Chondrocyte (in vitro differentiated cells): ENCODE measurements at regions not wholly inside any gene's neighbourhood (a gene's known extent, or its start where the extent isn't known, plus 50 kb on each side); places are given as distances from the start of the nearest gene placed in this dataset.

Source experiments
- DNase-seq: peaks from one replicate; pipeline ENCODE4 v3.0.0; 2021; ENCODE audit warnings: mixed read lengths, low spot score
- H3K27ac Mint-ChIP-seq: one replicate; pipeline ENCODE4 v1.8.0; 2021; ENCODE audit warnings: mild to moderate bottlenecking, moderate library complexity, mixed read lengths; ENCODE audit not compliant: unreplicated experiment
- H3K27me3 Mint-ChIP-seq: 2 replicates; pipeline ENCODE4 v1.8.0; 2021; ENCODE audit warnings: low read depth, mixed read lengths
- H3K36me3 Mint-ChIP-seq: 2 replicates; pipeline ENCODE4 v1.8.0; 2021; ENCODE audit warnings: low read depth, mixed read lengths
- H3K4me1 Mint-ChIP-seq: 2 replicates; pipeline ENCODE4 v1.8.0; 2021; ENCODE audit warnings: low read depth, mild to moderate bottlenecking, mixed read lengths
- H3K4me3 Mint-ChIP-seq: one replicate; pipeline ENCODE4 v1.8.0; 2021; ENCODE audit warnings: mild to moderate bottlenecking, moderate library complexity, mixed read lengths; ENCODE audit not compliant: unreplicated experiment
- H3K9me3 Mint-ChIP-seq: 2 replicates; pipeline ENCODE4 v1.8.0; 2021; ENCODE audit warnings: low read depth, mixed read lengths
- CTCF ChIP-seq: fragments of 200-600 bp; sonication (generic); IDR thresholded peaks from 2 replicates; pipeline ENCODE4 v1.5.0; 2021; ENCODE audit warnings: antibody characterized with exemption, mild to moderate bottlenecking, moderate library complexity

- Mint-ChIP-seq H3K4me3 (no peak overlapping the region), H3K36me3 (peaks cover 2% of the 10 kb centered on the region), H3K27me3 (peaks cover 33% of the 10 kb centered on the region), H3K9me3 (peaks cover 5% of the 10 kb centered on the region), H3K27ac (no peak overlapping the region), H3K4me1 (peaks cover 5% of the 10 kb centered on the region)
- no peak for DNase-seq
- TF ChIP-seq CTCF, result no peak
These were observed 200.7 kb downstream of the TLE3 start for GRCh38 chr15:69897061-69897460.

DNA sequence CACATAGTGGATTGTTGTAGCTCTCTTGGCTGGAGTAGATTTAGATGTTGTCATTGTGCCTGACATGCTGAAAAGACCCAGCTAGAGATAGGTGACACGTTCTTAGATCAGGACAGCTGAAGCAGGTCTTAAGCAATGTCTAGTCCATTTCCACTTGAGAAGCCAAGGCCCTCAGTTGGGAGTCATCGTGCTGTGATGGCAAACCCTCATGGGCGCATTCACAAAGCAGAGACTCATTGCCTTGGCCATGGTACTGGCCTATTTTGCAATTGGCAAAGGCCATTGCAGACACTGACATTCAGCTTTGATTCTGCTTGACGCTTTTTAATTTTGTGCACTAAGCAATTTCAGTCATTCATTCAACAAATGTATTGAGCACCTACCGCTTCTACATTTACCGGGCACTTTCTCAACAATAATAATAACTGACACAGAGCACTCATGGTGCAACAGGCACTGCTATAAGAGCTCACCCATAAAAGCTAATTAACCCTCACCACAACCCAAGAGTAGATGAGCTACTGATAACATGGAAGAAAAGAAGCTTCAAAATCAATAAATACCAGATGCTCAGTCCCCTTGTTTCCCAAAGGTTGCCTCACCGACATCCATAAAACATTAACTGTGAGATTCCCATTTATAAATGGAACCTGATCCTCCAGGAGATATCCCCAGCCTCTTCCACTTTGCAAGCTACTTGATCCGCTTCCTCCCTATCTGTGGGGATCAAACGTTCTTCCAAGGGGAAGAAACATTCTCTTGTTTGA lies 200.1 kb downstream of the TLE3 start:
- no peak overlapping the region for H3K27ac Mint-ChIP-seq
- no peak overlapping the region for H3K4me3 Mint-ChIP-seq
- H3K27me3 Mint-ChIP-seq, result peaks cover 34% of the 10 kb centered on the region
- DNase-seq, result no peak
- H3K4me1 Mint-ChIP-seq, result peaks cover 5% of the 10 kb centered on the region
- H3K36me3 Mint-ChIP-seq, result peaks cover 2% of the 10 kb centered on the region
- no peak for TF ChIP-seq CTCF
- H3K9me3 Mint-ChIP-seq, result peaks cover 5% of the 10 kb centered on the region

GRCh38 chr15:69898243-69898642 lies 199.5 kb downstream of the TLE3 start:
- no peak for DNase-seq
- TF ChIP-seq CTCF, result no peak
- peaks cover 2% of the 10 kb centered on the region for H3K36me3 Mint-ChIP-seq
- H3K4me3 Mint-ChIP-seq, result no peak overlapping the region
- H3K27ac Mint-ChIP-seq, result no peak overlapping the region
- peaks cover 5% of the 10 kb centered on the region for H3K9me3 Mint-ChIP-seq
- peaks cover 5% of the 10 kb centered on the region for H3K4me1 Mint-ChIP-seq
- H3K27me3 Mint-ChIP-seq, result peaks cover 34% of the 10 kb centered on the region

DNA sequence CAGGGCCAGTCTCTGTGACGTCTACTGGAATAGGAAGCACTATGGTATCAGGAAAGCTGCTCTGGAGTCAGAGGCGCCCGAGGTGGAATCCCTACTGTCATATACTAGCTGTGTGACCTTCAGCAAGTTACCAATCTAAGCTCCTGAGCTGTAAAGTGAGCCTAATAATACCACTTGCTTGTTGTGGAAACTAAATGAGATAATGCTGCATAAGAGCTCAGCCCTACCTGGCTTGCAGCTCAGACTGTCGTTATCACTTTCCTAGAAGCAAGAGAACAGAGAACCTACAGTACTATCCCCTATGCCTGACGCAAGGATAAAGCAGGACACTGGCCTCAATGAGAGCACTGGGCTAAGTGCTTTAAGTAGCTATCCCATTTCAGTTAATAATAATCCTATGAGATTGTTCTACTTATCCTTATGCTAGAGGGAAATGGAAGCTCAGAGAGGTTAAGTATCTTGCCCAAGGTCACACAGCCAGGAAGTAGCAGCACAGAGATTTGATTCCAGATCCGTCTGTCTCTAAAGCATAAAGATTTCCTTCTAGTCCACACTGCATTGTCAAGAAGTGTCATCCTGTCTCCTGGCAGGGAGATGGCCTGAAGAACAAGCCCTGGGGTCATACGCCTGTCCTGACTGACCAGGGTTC lies 195.2 kb downstream of the TLE3 start:
- TF ChIP-seq CTCF, result no peak
- Mint-ChIP-seq H3K4me1 (peaks cover 12% of the 10 kb centered on the region), H3K27ac (no peak overlapping the region), H3K4me3 (no peak overlapping the region), H3K9me3 (no peaks in the 10 kb centered on the region), H3K36me3 (no peaks in the 10 kb centered on the region), H3K27me3 (peaks cover 18% of the 10 kb centered on the region)
- DNase-seq, result no peak

DNA sequence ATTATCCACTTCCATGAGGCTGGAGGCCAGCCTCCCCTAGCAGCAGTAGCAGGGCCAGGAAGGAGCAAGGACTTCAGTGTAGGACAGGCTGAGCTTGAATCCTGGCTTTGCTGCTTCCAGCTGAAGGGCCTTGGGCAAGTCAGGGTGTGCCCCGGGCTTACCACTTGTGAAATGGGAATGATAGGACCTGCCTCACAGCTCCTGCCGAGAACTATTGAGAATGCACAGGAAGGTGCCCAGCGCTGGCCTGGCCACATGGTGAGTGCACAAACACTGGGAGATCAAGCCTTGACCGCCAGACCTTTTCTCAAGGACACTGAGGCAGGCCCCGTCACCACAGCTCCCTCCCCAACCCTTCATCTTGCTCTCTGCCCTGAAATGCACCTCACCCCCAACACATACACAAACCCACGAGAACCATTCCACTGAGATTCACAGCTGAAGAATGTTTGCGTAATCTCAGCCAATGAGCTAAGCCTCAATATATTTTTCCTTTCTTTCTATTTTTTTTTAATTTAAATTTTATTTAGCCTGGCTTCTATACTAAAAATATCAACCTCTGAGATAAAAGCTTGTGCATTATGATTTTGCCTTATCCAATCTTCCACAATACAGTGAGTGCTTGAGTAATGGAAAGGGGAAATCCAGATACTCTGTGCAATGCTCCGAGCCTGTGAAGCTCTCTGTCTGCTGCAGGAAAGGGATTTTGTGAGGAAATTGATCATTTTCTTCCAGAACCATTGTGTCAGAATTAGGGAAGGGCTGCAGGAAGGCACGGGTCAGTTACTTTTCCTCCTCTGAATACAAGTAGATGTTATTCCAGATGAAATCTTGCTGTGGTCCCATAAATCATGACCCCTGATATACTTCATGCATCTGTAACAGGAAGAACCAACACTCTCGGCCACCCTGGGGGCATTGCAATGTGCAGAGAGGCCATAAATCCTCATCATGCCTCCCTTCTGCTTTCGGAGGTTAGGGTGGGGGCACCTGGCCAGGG lies 193.9 kb downstream of the TLE3 start:
- Mint-ChIP-seq H3K9me3 (no peaks in the 10 kb centered on the region), H3K4me3 (no peak overlapping the region), H3K36me3 (no peaks in the 10 kb centered on the region), H3K4me1 (peaks cover 12% of the 10 kb centered on the region), H3K27me3 (peaks cover 16% of the 10 kb centered on the region), H3K27ac (peak overlapping the region; percentile 1)
- DNase-seq, result no peak
- no peak for TF ChIP-seq CTCF
